ENCODE measurements at regions not wholly inside any gene's neighbourhood (a gene's known extent, or its start where the extent isn't known, plus 50 kb on each side); places are given as distances from the start of the nearest gene placed in this dataset.

DNA sequence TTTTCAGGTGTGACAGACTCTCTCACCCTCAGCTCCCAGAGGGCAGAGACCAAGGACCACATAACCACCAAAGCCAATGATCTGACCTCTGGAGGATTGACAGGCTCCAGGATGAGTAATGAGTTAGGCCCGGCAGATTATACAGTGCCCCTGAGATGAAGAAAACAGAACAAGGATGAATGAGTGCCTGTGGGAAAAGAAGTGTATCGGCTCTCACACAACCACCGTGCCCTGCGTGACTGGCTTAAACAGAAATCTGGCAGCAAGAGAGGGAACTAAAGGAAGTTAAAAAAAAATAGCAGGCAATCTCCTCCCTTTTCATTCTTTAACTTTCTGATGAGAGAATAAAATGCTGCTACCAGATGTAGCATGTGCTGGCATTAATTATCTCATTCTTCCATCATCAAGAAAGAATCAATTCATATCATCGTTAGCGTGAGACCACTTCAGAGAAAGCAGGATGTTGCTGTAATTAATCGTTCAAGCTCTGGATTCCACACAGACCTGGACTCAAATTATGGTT is 227.5 kb upstream of the COL8A1 start:
- TF ChIP-seq CTCF (conservative IDR thresholded peaks at IDR 0.05; ENCODE audit: low read length) (no peak), EZH2phosphoT487 (IDR thresholded peaks at IDR 0.05; ENCODE audit: borderline replicate concordance) (no peak)
